Activated CD8-positive, alpha-beta memory T cell treated with anti-CD3 and anti-CD28 coated beads for 36 hours (primary cell): ENCODE measurements at regions not wholly inside any gene's neighbourhood (a gene's known extent, or its start where the extent isn't known, plus 50 kb on each side); places are given as distances from the start of the nearest gene placed in this dataset.
"Not testable (repeated sequence)": the region's sequence is repeated elsewhere in the genome, so short reads cannot be mapped to it uniquely, and the experiment has no call there.

Source experiments
- CTCF ChIA-PET: fragments of 350-600 bp; sonication (Branson Sonifier 250); formaldehyde crosslinking; loops from one replicate; lab custom pipeline; 2021; ENCODE audit warnings: antibody characterized with exemption; lab: Charles Lee
- POLR2A ChIA-PET: fragments of 350-600 bp; sonication (Branson Sonifier 250); formaldehyde crosslinking; loops from one replicate; lab custom pipeline; 2021; ENCODE audit warnings: antibody characterized with exemption; lab: Charles Lee

GRCh38 chr5:142542078-142542477 is 143.8 kb downstream of the FGF1 start:
- ChIA-PET POLR2A (no interaction called here), CTCF (no interaction called here)

GRCh38 chr5:142540922-142541422 is 144.9 kb downstream of the FGF1 start:
- POLR2A ChIA-PET: no interaction called here
- CTCF ChIA-PET: no interaction called here

GRCh38 chr5:142539154-142539740 is 146.6 kb downstream of the FGF1 start:
- ChIA-PET CTCF (no interaction called here), POLR2A (no interaction called here)

GRCh38 chr5:142537938-142538337 is 148.0 kb downstream of the FGF1 start:
- CTCF ChIA-PET: no interaction called here
- POLR2A ChIA-PET: no interaction called here

GRCh38 chr5:142532781-142533176 is 153.1 kb downstream of the FGF1 start:
- ChIA-PET POLR2A (no interaction called here), CTCF (no interaction called here)

GRCh38 chr5:142531977-142532780 is 153.7 kb downstream of the FGF1 start:
- CTCF ChIA-PET: no interaction called here
- POLR2A ChIA-PET: no interaction called here

GRCh38 chr5:142530904-142531303 is 155.0 kb downstream of the FGF1 start:
- ChIA-PET POLR2A (no interaction called here), CTCF (no interaction called here)

GRCh38 chr5:142529626-142530278 is 156.1 kb downstream of the FGF1 start:
- ChIA-PET POLR2A (no interaction called here), CTCF (interaction anchor here (0.7 to 0.9 kb wide), 2 partner anchors 12 to 19 kb away, joined by 3 to 5 read pairs; no protein-coding TSS in a partner anchor)

GRCh38 chr5:142527664-142528295 is 158.1 kb downstream of the FGF1 start:
- ChIA-PET POLR2A (no interaction called here), CTCF (no interaction called here)

- ChIA-PET POLR2A (no interaction called here), CTCF (interaction anchor here (0.5 kb wide), 1 partner anchor 25 kb away, joined by 3 read pairs; no protein-coding TSS in a partner anchor)
These were observed 158.7 kb downstream of the FGF1 start for GRCh38 chr5:142527234-142527633.

- ChIA-PET CTCF (no interaction called here), POLR2A (no interaction called here)
These were observed 162.9 kb downstream of the FGF1 start for GRCh38 chr5:142522983-142523382.

GRCh38 chr5:142521706-142522105 is 164.2 kb downstream of the FGF1 start:
- ChIA-PET CTCF (no interaction called here), POLR2A (no interaction called here)

- CTCF ChIA-PET: no interaction called here
These were observed 165.0 kb downstream of the FGF1 start for GRCh38 chr5:142520885-142521284.

GRCh38 chr5:142519913-142520312 is 166.0 kb downstream of the FGF1 start:
- POLR2A ChIA-PET, CTCF ChIA-PET: not testable (repeated sequence)

More at GRCh38 chr5:142520885-142521284, 165.0 kb downstream of the FGF1 start:
- POLR2A ChIA-PET: no interaction called here

GRCh38 chr5:142517840-142518239 is 168.1 kb downstream of the FGF1 start:
- CTCF ChIA-PET: interaction anchor here (0.5 kb wide), 1 partner anchor 12 kb away, joined by 3 read pairs; no protein-coding TSS in a partner anchor

GRCh38 chr5:142516732-142517131 is 169.2 kb downstream of the FGF1 start:
- POLR2A ChIA-PET: no interaction called here
- CTCF ChIA-PET: no interaction called here

More at GRCh38 chr5:142517840-142518239, 168.1 kb downstream of the FGF1 start:
- POLR2A ChIA-PET: no interaction called here

- CTCF ChIA-PET: no interaction called here
- POLR2A ChIA-PET: no interaction called here
These were observed 170.9 kb downstream of the FGF1 start for GRCh38 chr5:142515036-142515435.

- ChIA-PET POLR2A (interaction anchor here (0.8 kb wide), 1 partner anchor 330 kb away, joined by 3 read pairs; no protein-coding TSS in a partner anchor), CTCF (no interaction called here)
These were observed 171.7 kb downstream of the FGF1 start for GRCh38 chr5:142514196-142514595.
